ENCODE measurements at regions not wholly inside any gene's neighbourhood (a gene's known extent, or its start where the extent isn't known, plus 50 kb on each side); places are given as distances from the start of the nearest gene placed in this dataset.
"Not testable (repeated sequence)": the region's sequence is repeated elsewhere in the genome, so short reads cannot be mapped to it uniquely, and the experiment has no call there.

GRCh38 chr4:189232274-189232673, 708.4 kb upstream of the FRG1 start:
- ATAC-seq (no peak), DNase-seq (no peak)
- intact Hi-C loops (cut with micrococcal nuclease): no loop called here

DNA sequence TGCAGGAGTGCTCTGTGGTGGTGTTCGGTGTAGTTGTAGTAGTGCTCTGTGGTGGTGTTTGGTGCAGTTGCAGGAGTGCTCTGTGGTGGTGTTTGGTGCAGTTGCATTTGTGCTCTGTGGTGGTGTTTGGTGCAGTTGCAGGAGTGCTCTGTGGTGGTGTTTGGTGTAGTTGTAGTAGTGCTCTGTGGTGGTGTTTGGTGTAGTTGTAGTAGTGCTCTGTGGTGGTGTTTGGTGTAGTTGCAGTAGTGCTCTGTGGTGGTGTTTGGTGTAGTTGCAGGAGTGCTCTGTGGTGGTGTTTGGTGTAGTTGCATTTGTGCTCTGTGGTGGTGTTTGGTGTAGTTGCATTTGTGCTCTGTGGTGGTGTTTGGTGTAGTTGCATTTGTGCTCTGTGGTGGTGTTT, 706.9 kb upstream of the FRG1 start:
- DNase-seq; intact Hi-C loops (cut with micrococcal nuclease); ATAC-seq: not testable (repeated sequence)

DNA sequence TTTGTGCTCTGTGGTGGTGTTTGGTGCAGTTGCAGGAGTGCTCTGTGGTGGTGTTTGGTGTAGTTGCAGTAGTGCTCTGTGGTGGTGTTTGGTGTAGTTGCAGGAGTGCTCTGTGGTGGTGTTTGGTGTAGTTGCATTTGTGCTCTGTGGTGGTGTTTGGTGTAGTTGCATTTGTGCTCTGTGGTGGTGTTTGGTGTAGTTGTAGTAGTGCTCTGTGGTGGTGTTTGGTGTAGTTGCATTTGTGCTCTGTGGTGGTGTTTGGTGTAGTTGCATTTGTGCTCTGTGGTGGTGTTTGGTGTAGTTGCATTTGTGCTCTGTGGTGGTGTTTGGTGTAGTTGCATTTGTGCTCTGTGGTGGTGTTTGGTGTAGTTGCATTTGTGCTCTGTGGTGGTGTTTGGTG, 705.7 kb upstream of the FRG1 start:
- DNase-seq; intact Hi-C loops (cut with micrococcal nuclease); ATAC-seq: not testable (repeated sequence)

DNA sequence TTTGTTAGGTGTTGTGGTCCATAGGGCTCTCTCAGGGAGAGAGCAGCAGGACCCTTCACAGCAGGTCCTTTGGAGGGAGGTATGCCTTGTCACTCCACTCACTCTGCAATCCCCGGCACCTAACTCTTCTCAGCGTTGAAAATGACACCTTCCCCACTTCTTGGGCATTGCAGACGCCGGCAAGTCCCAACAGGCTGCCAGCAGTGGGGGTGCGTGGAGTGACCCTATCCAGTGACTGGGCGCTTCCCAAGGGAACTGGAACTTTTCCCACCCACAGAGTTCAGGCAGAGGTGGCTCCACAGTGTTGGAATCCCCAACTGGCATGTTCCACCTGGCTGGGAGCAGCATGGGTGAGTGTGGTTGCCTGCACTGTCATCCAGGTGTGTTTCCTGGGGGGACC, 705.1 kb upstream of the FRG1 start:
- DNase-seq (no peak), ATAC-seq (no peak)
- intact Hi-C loops (cut with micrococcal nuclease): no loop called here

DNA sequence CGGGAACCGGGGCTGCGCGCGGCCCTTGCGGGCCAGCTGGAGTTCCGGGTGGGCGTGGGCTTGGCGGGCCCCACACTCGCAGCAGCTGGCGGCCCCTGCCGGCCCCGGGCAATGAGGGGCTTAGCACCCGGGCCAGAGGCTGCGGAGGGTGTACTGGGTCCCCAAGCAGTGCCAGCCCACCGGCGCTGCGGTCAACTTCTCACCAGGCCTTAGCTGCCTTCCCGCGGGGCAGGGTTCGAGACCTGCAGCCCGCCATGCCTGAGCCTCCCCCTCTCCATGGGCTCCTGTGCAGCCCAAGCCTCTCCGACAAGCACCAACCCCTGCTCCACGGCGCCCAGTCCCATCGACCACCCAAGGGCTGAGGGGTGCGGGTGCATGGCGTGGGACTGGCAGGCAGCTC, 704.4 kb upstream of the FRG1 start:
- DNase-seq; ATAC-seq; intact Hi-C loops (cut with micrococcal nuclease): not testable (repeated sequence)

GRCh38 chr4:189237340-189237739, 703.3 kb upstream of the FRG1 start:
- no peak for ATAC-seq
- no peak for DNase-seq
- intact Hi-C loops (cut with micrococcal nuclease): no loop called here

DNA sequence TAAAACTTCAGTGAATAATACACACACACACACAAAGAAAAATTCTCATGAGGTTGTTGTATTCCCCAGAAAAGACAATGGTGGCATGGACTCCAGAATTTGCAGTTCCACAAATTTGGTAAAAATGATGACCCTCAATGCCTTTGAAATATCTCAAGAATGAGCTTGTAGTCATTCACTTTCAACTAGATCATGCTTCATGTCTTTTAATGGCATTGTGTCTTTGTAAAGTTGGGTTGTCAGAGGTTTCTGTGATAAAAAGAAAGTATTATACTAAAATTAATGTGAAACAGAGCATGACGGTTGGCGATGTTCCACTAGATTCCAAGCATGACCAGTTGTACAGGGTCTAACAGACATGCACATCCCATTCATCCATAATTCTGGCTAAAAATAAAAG, 685.0 kb upstream of the FRG1 start:
- intact Hi-C loops (cut with micrococcal nuclease): no loop called here
- DNase-seq (no peak), ATAC-seq (no peak)

DNA sequence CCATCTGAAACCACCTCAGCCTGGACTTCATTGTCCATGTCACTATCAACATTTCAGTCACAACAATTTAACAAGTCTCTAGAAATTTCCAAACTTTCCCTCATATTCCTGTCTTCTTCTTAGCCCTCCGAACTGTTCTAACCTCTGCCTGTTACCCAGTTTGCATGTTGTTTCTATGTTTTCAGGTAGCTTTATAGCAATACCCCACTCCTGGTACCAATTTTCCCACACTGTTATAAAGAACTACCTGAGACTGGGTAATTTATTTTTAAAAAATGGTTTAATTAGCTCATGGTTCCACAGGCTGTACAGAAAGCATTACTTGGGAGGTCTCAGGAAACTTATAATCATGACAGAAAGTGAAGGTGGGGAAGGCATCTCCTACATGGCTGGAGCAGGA, 679.2 kb upstream of the FRG1 start:
- no peak for DNase-seq
- intact Hi-C loops (cut with micrococcal nuclease): no loop called here
- ATAC-seq: no peak

GRCh38 chr4:189265515-189265914, 675.2 kb upstream of the FRG1 start:
- ATAC-seq (no peak), DNase-seq (no peak)
- intact Hi-C loops (cut with micrococcal nuclease): no loop called here

GRCh38 chr4:189267312-189267965, 673.2 kb upstream of the FRG1 start:
- no peak for ATAC-seq
- intact Hi-C loops (cut with micrococcal nuclease): no loop called here
- DNase-seq: no peak

GRCh38 chr4:189278597-189279165, 662.0 kb upstream of the FRG1 start:
- intact Hi-C loops (cut with micrococcal nuclease): no loop called here
- DNase-seq (no peak), ATAC-seq (no peak)

DNA sequence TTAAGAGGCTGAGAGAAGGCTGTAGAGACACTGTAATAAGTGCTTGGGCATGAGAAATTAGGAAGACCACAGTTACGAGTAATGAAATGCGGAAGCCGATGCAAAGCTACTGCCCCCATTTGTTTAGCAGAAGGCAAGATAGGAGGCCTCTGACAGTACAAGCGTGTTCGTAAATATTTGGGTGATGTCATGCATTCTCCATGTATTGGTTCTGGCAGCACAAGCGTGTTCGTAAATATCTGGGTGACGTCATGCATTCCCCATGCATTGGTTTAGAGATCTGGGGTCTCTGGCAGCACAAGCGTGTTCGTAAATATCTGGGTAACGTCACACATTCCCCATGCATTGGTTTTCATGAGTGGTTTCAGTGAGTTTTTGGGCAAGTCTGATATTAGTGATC, 661.5 kb upstream of the FRG1 start:
- no peak for ATAC-seq
- DNase-seq: no peak
- intact Hi-C loops (cut with micrococcal nuclease): no loop called here

GRCh38 chr4:189285377-189285776, 655.3 kb upstream of the FRG1 start:
- intact Hi-C loops (cut with micrococcal nuclease): no loop called here

DNA sequence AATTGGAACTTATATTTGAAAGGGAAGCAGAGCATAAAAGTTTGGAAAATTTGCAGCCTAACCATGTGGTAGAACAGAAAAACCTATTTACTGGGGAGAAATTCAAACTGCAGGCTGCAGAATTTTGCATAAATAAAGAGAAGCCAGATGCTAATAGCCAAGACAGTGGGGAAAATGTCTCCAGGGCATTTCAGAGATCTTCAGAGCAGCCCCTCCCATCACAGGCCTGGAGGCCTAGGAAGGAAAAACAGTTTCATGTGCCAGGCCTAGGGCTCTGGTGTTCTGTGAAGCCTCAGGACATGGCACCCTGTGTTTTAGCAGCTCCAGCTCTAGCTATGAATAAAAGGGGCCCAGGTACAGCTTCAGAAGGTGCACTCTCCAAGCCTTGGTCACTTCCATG, 648.7 kb upstream of the FRG1 start:
- DNase-seq (no peak), ATAC-seq (no peak)
- intact Hi-C loops (cut with micrococcal nuclease): no loop called here

More at GRCh38 chr4:189285377-189285776, 655.3 kb upstream of the FRG1 start:
- DNase-seq (no peak), ATAC-seq (no peak)

DNA sequence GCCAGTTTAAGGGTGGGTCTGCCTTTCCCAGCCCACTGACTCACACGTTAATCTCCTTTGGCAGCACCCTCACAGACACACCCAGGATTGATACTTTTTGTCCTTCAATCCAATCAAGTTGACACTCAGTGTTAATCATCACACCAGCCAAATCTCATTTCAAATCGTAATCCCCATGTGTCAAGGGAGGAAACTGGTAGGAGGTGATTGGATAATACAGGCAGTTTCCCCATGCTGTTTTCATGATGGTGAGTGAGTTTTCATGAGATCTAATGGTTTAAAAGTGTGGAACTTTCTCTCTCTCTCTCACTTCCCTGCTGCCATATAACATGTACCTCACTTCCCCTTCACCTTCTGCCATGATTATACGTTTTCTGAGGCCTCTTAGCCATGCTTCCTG, 647.2 kb upstream of the FRG1 start:
- no peak for DNase-seq
- no peak for ATAC-seq
- intact Hi-C loops (cut with micrococcal nuclease): no loop called here

GRCh38 chr4:189294574-189294973, 646.1 kb upstream of the FRG1 start:
- DNase-seq (no peak), ATAC-seq (no peak)
- intact Hi-C loops (cut with micrococcal nuclease): no loop called here

- intact Hi-C loops (cut with micrococcal nuclease): no loop called here
- no peak for ATAC-seq
- DNase-seq: no peak
Measured at GRCh38 chr4:189299706-189300105, 641.0 kb upstream of the FRG1 start.

DNA sequence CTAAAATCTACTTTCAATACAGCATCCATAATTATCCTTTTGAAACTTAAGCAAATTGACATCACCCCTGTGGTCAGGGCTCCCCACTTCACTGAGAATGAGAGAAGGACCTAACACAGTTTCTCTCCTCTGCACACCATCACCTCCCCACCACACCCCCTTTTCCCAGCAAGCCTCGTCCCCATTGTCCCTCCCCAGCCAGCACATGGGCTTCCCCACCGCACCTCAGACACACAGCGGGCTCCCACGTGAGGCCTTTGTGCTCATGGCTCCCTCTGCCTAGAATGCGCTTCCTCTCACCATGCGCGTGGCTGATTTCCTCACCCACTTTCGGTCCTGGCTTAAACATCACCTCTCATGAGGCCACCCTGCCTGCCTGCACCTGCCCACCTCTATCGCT, 639.0 kb upstream of the FRG1 start:
- ATAC-seq (no peak), DNase-seq (no peak)
- intact Hi-C loops (cut with micrococcal nuclease): no loop called here

- intact Hi-C loops (cut with micrococcal nuclease): no loop called here
- DNase-seq: no peak
Measured at GRCh38 chr4:189302719-189303118, 638.0 kb upstream of the FRG1 start.

DNA sequence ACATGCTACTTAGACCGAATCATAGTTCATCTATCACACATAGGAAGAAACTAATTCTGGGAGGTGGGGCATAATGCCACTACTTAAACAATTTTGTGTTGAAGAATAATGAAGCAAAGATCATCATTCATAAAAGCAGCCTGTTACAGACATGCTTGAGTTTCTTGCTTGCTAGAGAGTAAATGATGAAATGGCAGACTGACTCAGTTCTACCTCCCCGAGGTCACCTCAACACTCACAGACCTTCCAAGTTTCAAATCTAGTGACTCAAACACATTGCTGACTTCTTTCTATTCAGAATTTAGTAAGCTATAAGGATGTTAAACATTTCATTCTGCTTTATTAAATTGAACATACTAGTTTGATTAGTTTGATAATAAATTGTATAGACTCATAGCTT, 636.5 kb upstream of the FRG1 start:
- DNase-seq: no peak
- intact Hi-C loops (cut with micrococcal nuclease): no loop called here
- no peak for ATAC-seq

More at GRCh38 chr4:189302719-189303118, 638.0 kb upstream of the FRG1 start:
- no peak for ATAC-seq

DNA sequence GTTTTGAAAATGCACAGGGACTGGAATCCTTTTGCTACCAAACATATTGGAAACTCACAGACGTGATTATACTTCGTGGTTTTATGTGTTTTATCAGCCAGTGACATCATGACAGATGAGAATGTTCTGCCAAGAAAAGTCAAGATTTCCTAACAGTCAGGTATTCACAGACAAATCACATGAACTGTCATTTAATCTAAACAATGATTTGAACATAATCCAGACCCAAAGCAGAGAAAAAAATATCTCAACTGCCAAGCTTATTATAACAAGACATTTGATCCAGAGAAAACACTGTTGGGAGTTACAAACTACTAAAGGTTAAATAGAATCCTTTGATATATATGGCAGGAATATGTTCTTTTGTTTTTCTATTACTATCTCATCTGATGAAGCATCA, 635.9 kb upstream of the FRG1 start:
- ATAC-seq: no peak
- intact Hi-C loops (cut with micrococcal nuclease): no loop called here
- no peak for DNase-seq
